WTC11 (cell line): ENCODE measurements at regions not wholly inside any gene's neighbourhood (a gene's known extent, or its start where the extent isn't known, plus 50 kb on each side); places are given as distances from the start of the nearest gene placed in this dataset.

Source experiments
- ATAC-seq: fragments of 200-7000 bp; cut with Tn5 transposase; 2 replicates; pipeline ENCODE4 v1.10.0; 2021; ENCODE audit warnings: mild to moderate bottlenecking, moderate library complexity
- CTCF ChIA-PET: fragments of 300-600 bp; sonication (Branson Sonifier 250); formaldehyde crosslinking; loops from one replicate; lab custom pipeline; 2021; ENCODE audit warnings: antibody characterized with exemption; lab: Charles Lee
- POLR2A ChIA-PET: fragments of 350-600 bp; sonication (Branson Sonifier 250); formaldehyde crosslinking; loops from one replicate; lab custom pipeline; 2021; ENCODE audit warnings: antibody characterized with exemption; lab: Charles Lee
- DNase-seq: peaks from one replicate; pipeline ENCODE4 v3.0.0; 2021; ENCODE audit warnings: low spot score
- H3K27ac Mint-ChIP-seq: 2 replicates; pipeline ENCODE4 v1.8.0; 2021; ENCODE audit warnings: mixed read lengths
- H3K27me3 Mint-ChIP-seq: 2 replicates; pipeline ENCODE4 v1.8.0; 2021; ENCODE audit warnings: low read depth, mild to moderate bottlenecking, moderate library complexity, mixed read lengths
- H3K36me3 Mint-ChIP-seq: 2 replicates; pipeline ENCODE4 v1.8.0; 2021; ENCODE audit warnings: mixed read lengths
- H3K4me1 Mint-ChIP-seq: 2 replicates; pipeline ENCODE4 v1.8.0; 2022; ENCODE audit warnings: mixed read lengths
- H3K4me3 Mint-ChIP-seq: 2 replicates; pipeline ENCODE4 v1.8.0; 2021; ENCODE audit warnings: mild to moderate bottlenecking, moderate library complexity, mixed read lengths
- H3K9me3 Mint-ChIP-seq: 2 replicates; pipeline ENCODE4 v1.8.0; 2021; ENCODE audit warnings: mixed read lengths
- ATF6 ChIP-seq: sonication (generic); formaldehyde crosslinking; IDR thresholded peaks from 2 replicates; pipeline ENCODE4 v1.8.1; 2023; ENCODE audit warnings: mild to moderate bottlenecking, missing genetic modification reagents
- CTCF ChIP-seq: fragments of 200-600 bp; IDR thresholded peaks from 2 replicates; pipeline ENCODE4 v1.8.0; 2022; ENCODE audit warnings: antibody characterized with exemption
- ETV6 ChIP-seq: sonication (generic); formaldehyde crosslinking; IDR thresholded peaks from 2 replicates; pipeline ENCODE4 v1.8.1; 2022; ENCODE audit warnings: mild to moderate bottlenecking, missing genetic modification reagents
- FOXP1 ChIP-seq: sonication (generic); formaldehyde crosslinking; IDR thresholded peaks from 2 replicates; pipeline ENCODE4 v1.8.0; 2022; ENCODE audit warnings: missing genetic modification reagents, mild to moderate bottlenecking, moderate library complexity, borderline replicate concordance
- HMGA2 ChIP-seq: fragments of 250-450 bp; sonication (Bioruptor Pico); IDR thresholded peaks from 2 replicates; pipeline ENCODE4 v1.4.0; 2021; ENCODE audit warnings: mild to moderate bottlenecking, moderate library complexity
- MYBL2 ChIP-seq: sonication (generic); formaldehyde crosslinking; IDR thresholded peaks from 2 replicates; pipeline ENCODE4 v1.8.1; 2023; ENCODE audit warnings: mild to moderate bottlenecking, moderate library complexity, missing genetic modification reagents
- OVOL2 ChIP-seq: fragments of 250-450 bp; sonication (Bioruptor Pico); IDR thresholded peaks from 2 replicates; pipeline ENCODE4 v1.9.0; 2021; ENCODE audit warnings: mild to moderate bottlenecking, borderline replicate concordance
- PREB ChIP-seq: sonication (generic); formaldehyde crosslinking; IDR thresholded peaks from 2 replicates; pipeline ENCODE4 v1.8.1; 2022; ENCODE audit warnings: mild to moderate bottlenecking, missing genetic modification reagents, moderate library complexity, borderline replicate concordance
- RELA ChIP-seq: sonication (generic); formaldehyde crosslinking; IDR thresholded peaks from 2 replicates; pipeline ENCODE4 v1.8.1; 2022; ENCODE audit warnings: missing genetic modification reagents, mild to moderate bottlenecking, borderline replicate concordance
- SOX15 ChIP-seq: fragments of 250-450 bp; sonication (Bioruptor Pico); IDR thresholded peaks from 2 replicates; pipeline ENCODE4 v1.9.0; 2021; ENCODE audit warnings: mild to moderate bottlenecking
- TCF7 ChIP-seq: sonication (generic); formaldehyde crosslinking; IDR thresholded peaks from 2 replicates; pipeline ENCODE4 v1.8.0; 2022; ENCODE audit warnings: mild to moderate bottlenecking, low read depth, missing genetic modification reagents, moderate library complexity
- ZNF138 ChIP-seq: sonication (generic); formaldehyde crosslinking; conservative IDR thresholded peaks from 2 replicates; pipeline ENCODE4 v1.8.1; 2022; ENCODE audit warnings: mild to moderate bottlenecking, moderate library complexity, missing genetic modification reagents
- ZNF219 ChIP-seq: sonication (generic); formaldehyde crosslinking; IDR thresholded peaks from 2 replicates; pipeline ENCODE4 v1.8.0; 2023; ENCODE audit warnings: missing genetic modification reagents, mild to moderate bottlenecking, borderline replicate concordance
- ZNF423 ChIP-seq: fragments of 250-450 bp; sonication (Bioruptor Pico); IDR thresholded peaks from 2 replicates; pipeline ENCODE4 v2.1.2; 2022; ENCODE audit warnings: mild to moderate bottlenecking, moderate library complexity
- ZNF532 ChIP-seq: fragments of 250-450 bp; sonication (Bioruptor Pico); IDR thresholded peaks from 2 replicates; pipeline ENCODE4 v1.9.0; 2021; ENCODE audit warnings: mild to moderate bottlenecking, borderline replicate concordance
- ZSCAN18 ChIP-seq: fragments of 250-450 bp; sonication (Bioruptor Pico); IDR thresholded peaks from 2 replicates; pipeline ENCODE4 v2.1.2; 2022; ENCODE audit warnings: mild to moderate bottlenecking, moderate library complexity
- TF ChIP-seq, protein P1 (sequence below): sonication (generic); formaldehyde crosslinking; IDR thresholded peaks from 2 replicates; pipeline ENCODE4 v1.8.1; 2022; ENCODE audit warnings: missing genetic modification reagents, borderline replicate concordance
- TF ChIP-seq, protein P2 (sequence below): sonication (generic); formaldehyde crosslinking; IDR thresholded peaks from 2 replicates; pipeline ENCODE4 v1.8.0; 2022; ENCODE audit warnings: mild to moderate bottlenecking, missing genetic modification reagents
- TF ChIP-seq, protein P3 (sequence below): sonication (generic); formaldehyde crosslinking; IDR thresholded peaks from 2 replicates; pipeline ENCODE4 v1.8.0; 2023; ENCODE audit warnings: missing genetic modification reagents, mild to moderate bottlenecking, borderline replicate concordance

GRCh38 chr6:16832721-16833120 is 71.5 kb upstream of the ATXN1 start:
- Mint-ChIP-seq H3K27me3 (no peaks in the 10 kb centered on the region; the same call in 1 of the 2 replicates), H3K4me3 (no peak overlapping the region), H3K36me3 (no peaks in the 10 kb centered on the region), H3K27ac (no peak overlapping the region), H3K9me3 (no peaks in the 10 kb centered on the region), H3K4me1 (no peaks in the 10 kb centered on the region)
- TF ChIP-seq RELA (CRISPR knock-in tag): no peak
- TF ChIP-seq ZNF219 (CRISPR knock-in tag): no peak
- TF ChIP-seq CTCF: no peak
- TF ChIP-seq, protein P1, sequence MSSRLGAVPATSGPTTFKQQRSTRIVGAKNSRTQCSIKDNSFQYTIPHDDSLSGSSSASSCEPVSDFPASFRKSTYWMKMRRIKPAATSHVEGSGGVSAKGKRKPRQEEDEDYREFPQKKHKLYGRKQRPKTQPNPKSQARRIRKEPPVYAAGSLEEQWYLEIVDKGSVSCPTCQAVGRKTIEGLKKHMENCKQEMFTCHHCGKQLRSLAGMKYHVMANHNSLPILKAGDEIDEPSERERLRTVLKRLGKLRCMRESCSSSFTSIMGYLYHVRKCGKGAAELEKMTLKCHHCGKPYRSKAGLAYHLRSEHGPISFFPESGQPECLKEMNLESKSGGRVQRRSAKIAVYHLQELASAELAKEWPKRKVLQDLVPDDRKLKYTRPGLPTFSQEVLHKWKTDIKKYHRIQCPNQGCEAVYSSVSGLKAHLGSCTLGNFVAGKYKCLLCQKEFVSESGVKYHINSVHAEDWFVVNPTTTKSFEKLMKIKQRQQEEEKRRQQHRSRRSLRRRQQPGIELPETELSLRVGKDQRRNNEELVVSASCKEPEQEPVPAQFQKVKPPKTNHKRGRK (CRISPR knock-in tag): no peak
- TF ChIP-seq ZNF423: no peak
- no peak for TF ChIP-seq FOXP1 (CRISPR knock-in tag)
- TF ChIP-seq ETV6 (CRISPR knock-in tag): no peak
- TF ChIP-seq TCF7 (CRISPR knock-in tag): no peak
- no peak for TF ChIP-seq ZNF532 (CRISPR knock-in tag)
- no peak for TF ChIP-seq ZSCAN18
- TF ChIP-seq OVOL2: no peak
- TF ChIP-seq ATF6 (CRISPR knock-in tag): no peak
- TF ChIP-seq ZNF138 (CRISPR knock-in tag): no peak
- TF ChIP-seq PREB (CRISPR knock-in tag): no peak
- TF ChIP-seq MYBL2 (CRISPR knock-in tag): no peak
- TF ChIP-seq, protein P2, sequence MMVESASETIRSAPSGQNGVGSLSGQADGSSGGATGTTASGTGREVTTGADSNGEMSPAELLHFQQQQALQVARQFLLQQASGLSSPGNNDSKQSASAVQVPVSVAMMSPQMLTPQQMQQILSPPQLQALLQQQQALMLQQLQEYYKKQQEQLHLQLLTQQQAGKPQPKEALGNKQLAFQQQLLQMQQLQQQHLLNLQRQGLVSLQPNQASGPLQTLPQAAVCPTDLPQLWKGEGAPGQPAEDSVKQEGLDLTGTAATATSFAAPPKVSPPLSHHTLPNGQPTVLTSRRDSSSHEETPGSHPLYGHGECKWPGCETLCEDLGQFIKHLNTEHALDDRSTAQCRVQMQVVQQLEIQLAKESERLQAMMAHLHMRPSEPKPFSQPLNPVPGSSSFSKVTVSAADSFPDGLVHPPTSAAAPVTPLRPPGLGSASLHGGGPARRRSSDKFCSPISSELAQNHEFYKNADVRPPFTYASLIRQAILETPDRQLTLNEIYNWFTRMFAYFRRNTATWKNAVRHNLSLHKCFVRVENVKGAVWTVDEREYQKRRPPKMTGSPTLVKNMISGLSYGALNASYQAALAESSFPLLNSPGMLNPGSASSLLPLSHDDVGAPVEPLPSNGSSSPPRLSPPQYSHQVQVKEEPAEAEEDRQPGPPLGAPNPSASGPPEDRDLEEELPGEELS (CRISPR knock-in tag): no peak
- TF ChIP-seq HMGA2 (CRISPR knock-in tag): no peak
- TF ChIP-seq, protein P3, sequence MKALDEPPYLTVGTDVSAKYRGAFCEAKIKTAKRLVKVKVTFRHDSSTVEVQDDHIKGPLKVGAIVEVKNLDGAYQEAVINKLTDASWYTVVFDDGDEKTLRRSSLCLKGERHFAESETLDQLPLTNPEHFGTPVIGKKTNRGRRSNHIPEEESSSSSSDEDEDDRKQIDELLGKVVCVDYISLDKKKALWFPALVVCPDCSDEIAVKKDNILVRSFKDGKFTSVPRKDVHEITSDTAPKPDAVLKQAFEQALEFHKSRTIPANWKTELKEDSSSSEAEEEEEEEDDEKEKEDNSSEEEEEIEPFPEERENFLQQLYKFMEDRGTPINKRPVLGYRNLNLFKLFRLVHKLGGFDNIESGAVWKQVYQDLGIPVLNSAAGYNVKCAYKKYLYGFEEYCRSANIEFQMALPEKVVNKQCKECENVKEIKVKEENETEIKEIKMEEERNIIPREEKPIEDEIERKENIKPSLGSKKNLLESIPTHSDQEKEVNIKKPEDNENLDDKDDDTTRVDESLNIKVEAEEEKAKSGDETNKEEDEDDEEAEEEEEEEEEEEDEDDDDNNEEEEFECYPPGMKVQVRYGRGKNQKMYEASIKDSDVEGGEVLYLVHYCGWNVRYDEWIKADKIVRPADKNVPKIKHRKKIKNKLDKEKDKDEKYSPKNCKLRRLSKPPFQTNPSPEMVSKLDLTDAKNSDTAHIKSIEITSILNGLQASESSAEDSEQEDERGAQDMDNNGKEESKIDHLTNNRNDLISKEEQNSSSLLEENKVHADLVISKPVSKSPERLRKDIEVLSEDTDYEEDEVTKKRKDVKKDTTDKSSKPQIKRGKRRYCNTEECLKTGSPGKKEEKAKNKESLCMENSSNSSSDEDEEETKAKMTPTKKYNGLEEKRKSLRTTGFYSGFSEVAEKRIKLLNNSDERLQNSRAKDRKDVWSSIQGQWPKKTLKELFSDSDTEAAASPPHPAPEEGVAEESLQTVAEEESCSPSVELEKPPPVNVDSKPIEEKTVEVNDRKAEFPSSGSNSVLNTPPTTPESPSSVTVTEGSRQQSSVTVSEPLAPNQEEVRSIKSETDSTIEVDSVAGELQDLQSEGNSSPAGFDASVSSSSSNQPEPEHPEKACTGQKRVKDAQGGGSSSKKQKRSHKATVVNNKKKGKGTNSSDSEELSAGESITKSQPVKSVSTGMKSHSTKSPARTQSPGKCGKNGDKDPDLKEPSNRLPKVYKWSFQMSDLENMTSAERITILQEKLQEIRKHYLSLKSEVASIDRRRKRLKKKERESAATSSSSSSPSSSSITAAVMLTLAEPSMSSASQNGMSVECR (CRISPR knock-in tag): no peak
- TF ChIP-seq SOX15 (CRISPR knock-in tag): no peak
- no peak for ATAC-seq
- no peak for DNase-seq
- ChIA-PET CTCF (interaction anchor here (1.1 to 1.2 kb wide), 2 partner anchors 69 to 423 kb away, joined by 3 read pairs; no protein-coding TSS in a partner anchor), POLR2A (no interaction called here)
